GM12873 (cell line): ENCODE measurements at regions not wholly inside any gene's neighbourhood (a gene's known extent, or its start where the extent isn't known, plus 50 kb on each side); places are given as distances from the start of the nearest gene placed in this dataset.

Experiments used
- TF ChIP-seq, protein P1 (sequence below): IDR thresholded peaks from 2 replicates; pipeline ENCODE4 v1.5.1; 2012; ENCODE audit warnings: low read depth, mild to moderate bottlenecking, moderate library complexity, low read length, control low read depth; ENCODE audit not compliant: insufficient read depth; ENCODE audit errors: missing control alignments

DNA sequence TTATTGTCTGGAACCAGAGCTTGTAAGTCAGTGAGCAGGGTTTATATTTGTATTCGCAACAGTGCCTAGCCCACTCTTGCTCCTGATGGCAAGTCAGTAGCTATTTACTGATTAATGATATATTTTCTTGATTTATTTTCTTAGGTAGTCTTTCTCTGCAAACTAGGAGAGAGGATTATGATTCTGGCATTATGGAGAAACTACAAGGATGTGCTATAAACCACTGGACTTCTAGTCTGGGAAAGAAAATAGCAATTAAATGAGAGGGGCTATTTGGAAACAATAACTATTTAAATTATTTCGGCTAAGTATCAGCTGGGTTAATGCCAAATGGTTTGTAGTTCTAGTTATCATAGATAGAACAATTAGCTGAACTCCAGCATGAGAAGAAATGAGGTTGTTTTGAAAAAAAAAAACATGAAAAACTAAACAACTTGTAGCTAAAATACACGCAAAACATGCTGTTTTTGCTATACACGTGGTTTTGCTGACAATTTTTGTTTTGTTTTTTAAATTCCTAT, 304.9 kb upstream of the TCF21 start:
- TF ChIP-seq, protein P1, sequence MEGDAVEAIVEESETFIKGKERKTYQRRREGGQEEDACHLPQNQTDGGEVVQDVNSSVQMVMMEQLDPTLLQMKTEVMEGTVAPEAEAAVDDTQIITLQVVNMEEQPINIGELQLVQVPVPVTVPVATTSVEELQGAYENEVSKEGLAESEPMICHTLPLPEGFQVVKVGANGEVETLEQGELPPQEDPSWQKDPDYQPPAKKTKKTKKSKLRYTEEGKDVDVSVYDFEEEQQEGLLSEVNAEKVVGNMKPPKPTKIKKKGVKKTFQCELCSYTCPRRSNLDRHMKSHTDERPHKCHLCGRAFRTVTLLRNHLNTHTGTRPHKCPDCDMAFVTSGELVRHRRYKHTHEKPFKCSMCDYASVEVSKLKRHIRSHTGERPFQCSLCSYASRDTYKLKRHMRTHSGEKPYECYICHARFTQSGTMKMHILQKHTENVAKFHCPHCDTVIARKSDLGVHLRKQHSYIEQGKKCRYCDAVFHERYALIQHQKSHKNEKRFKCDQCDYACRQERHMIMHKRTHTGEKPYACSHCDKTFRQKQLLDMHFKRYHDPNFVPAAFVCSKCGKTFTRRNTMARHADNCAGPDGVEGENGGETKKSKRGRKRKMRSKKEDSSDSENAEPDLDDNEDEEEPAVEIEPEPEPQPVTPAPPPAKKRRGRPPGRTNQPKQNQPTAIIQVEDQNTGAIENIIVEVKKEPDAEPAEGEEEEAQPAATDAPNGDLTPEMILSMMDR: no peak

DNA sequence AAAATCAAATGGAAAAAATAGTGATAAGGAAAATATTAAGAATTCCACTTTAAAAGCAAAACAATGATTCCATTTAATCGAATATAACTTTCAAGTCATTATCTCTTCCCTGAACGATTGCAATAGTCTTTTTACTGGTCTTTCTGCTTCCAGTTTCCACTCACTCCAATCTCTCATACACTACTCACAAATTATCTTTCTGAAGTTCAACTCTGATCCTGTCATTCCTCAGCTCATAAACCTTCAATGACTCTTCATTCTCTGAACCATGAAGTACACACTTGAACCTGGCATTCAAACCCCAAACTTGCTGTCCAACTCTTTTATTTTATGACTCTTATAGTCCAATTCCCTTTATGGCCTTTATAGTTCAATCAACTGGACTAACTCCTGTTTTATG, 304.1 kb upstream of the TCF21 start:
- TF ChIP-seq, protein P1: no peak

DNA sequence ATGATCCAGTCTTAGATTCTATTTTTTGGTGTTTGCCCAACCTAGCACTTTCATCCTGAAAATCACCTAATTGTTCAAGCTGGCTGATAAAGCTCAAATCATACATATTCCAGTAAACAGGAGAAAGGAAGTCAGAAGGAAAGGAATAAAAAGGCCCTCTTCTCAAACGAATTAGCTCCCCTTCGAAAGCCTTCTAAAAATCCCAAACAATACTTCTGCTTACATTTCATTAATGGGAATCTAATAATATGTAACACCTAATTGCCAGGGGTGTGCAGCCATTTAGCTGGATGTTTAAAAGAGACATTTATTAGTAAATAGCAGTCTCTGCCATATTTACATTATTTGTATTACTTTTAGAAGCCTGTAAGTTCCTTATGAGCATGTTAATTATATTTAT, 302.9 kb upstream of the TCF21 start:
- TF ChIP-seq, protein P1: no peak

DNA sequence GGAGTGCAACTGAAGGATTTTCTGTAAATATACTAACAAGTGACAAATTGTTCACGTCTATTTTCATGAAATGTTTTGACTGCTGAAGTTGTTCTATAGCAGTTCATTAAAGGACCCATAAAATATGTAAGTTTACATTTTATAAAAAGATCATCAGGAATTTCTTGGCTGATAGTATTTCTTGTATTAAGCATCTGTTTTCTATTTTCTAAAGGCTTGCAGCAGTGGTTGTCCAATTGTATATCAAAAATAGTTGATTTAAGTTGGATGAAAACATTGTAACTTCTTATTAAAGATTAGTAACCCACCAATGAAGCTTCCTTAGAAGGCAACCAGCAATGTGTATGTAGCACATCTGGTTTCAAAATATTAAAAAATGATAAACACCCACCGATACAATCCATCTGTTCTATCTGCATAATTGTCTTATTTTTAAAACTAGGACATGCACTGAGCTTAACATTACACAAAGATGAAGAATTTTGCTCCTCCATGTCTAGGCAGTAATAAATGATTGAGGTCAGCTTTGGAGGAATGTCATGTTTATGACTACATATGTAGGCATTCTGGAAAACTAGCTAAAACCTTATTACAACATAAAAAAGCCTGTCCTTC, 301.3 kb upstream of the TCF21 start:
- TF ChIP-seq, protein P1: no peak

DNA sequence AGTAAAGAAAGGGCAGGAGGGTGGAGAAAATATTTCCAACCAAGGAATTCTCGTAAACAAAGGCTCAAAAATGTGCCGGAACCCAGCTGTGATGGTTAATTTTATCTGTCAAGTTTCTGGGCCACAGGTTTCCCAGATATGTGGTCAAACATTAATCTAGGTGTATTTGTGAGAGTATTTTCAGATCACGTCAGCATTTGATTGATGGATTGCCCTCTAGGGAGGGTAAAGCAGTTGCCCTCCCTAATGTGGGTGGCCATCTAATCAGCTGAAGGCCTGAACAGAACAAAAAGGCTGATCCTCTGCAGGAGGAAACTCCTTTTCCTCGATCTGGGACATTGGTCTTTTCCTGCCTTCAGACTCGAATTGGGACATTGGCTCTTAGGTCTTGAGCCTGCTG, 298.7 kb upstream of the TCF21 start:
- TF ChIP-seq, protein P1: no peak

DNA sequence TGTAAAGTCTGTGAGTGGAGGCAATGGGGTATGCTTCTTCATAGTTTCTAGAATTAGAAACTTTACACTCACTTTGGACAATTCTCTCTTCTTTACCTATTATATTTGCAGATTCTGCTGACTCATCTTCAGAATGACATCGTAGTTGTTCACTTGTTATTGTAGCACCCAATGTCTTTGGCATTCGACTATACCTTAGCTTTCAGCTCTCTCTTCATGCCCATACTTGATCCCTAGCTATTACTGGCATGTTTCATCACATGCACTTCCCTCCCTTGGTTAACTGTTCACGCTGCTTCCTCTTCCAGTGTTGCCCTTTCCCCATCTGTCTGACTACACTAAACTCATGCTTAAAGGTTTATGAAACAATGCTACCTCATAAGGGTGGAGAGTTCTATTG, 298.1 kb upstream of the TCF21 start:
- TF ChIP-seq, protein P1: no peak

DNA sequence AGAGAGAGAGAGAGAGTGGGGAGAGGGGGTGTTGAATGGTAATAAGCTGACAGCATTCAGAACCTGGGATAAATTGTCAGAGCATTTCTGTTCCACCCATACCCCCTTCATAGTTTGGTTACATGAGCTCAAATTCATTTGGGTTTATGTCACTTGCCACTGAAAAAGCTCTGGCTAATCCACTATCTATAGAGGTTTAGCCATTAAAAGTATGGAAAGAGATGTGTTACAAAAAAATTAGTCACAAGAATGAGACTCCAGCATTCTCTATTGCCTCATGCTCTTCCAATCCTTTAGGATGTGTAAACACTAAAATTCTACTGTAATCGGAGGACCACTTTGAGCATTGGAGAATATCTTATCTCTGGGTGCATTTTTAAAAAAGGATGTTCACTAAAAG, 297.6 kb upstream of the TCF21 start:
- TF ChIP-seq, protein P1: no peak
